IMR-90 (cell line): ENCODE measurements at regions not wholly inside any gene's neighbourhood (a gene's known extent, or its start where the extent isn't known, plus 50 kb on each side); places are given as distances from the start of the nearest gene placed in this dataset.

ENCODE experiments used
- NFE2L2 ChIP-seq: fragments of 150-350 bp; IDR thresholded peaks from 2 replicates; pipeline ENCODE4 v1.6.1; 2016; ENCODE audit warnings: low read depth, mild to moderate bottlenecking, low read length
- POLR2A ChIP-seq: IDR thresholded peaks from 2 replicates; pipeline ENCODE4 v1.6.1; 2012; ENCODE audit warnings: mild to moderate bottlenecking, low read depth, low read length
- RAD21 ChIP-seq: IDR thresholded peaks from 2 replicates; pipeline ENCODE4 v1.6.1; 2012; ENCODE audit warnings: low read length, improper control_type of control experiment
- TF ChIP-seq, protein P1 (sequence below): conservative IDR thresholded peaks from 2 replicates; pipeline ENCODE4 v1.5.1; 2012; ENCODE audit warnings: mild to moderate bottlenecking, low read depth, low read length, improper control_type of control experiment

DNA sequence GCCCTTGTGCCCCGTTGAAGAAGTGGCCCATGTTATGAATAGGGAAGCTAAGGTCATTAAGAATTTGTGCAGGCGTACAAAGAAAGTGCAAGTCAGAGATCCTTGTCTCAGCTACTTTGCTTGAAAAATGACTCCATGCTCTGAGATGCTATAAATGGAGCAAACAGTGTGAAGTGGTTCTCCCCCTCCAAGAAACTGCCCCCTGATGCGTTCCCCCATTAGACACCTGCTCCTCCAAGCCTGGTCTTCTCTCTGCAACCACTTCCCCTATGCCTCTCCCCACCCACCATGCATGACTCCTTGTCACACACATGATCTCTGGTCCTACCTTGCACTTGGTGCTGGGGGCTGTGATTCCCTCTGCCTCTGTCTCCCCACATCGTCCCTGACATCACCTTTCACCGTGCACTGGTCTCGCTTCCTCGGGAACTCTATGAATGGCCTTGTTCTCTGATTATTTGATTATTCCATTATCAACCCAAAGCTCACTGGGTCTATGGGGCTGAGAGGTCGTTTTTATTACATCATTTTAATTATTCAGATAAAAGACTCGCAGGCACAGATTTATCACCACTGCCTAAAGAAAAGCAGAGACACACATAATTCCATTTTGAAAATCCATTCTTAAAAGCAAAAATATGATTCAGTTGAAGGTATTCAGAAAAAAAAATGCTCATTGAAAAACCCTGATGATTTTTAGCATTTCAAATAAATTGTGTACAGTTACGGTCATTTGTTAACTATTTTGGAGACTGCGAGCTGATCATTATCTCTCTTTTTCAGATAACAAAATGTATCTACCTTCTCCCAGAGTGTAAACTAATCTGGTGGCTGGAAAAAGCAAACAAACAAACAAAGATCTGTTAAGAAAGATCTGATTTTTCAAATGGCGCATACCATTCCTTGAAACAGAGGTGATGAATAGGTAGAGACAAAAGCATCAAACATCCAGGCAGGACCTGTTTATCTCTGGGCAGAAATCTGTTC, 294.9 kb downstream of the SOX11 start:
- TF ChIP-seq, protein P1, sequence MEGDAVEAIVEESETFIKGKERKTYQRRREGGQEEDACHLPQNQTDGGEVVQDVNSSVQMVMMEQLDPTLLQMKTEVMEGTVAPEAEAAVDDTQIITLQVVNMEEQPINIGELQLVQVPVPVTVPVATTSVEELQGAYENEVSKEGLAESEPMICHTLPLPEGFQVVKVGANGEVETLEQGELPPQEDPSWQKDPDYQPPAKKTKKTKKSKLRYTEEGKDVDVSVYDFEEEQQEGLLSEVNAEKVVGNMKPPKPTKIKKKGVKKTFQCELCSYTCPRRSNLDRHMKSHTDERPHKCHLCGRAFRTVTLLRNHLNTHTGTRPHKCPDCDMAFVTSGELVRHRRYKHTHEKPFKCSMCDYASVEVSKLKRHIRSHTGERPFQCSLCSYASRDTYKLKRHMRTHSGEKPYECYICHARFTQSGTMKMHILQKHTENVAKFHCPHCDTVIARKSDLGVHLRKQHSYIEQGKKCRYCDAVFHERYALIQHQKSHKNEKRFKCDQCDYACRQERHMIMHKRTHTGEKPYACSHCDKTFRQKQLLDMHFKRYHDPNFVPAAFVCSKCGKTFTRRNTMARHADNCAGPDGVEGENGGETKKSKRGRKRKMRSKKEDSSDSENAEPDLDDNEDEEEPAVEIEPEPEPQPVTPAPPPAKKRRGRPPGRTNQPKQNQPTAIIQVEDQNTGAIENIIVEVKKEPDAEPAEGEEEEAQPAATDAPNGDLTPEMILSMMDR = no peak
- TF ChIP-seq NFE2L2 = no peak
- no peak for TF ChIP-seq POLR2A
- no peak for TF ChIP-seq RAD21
